ENCODE measurements at regions not wholly inside any gene's neighbourhood (a gene's known extent, or its start where the extent isn't known, plus 50 kb on each side); places are given as distances from the start of the nearest gene placed in this dataset.

- no peak for TF ChIP-seq TCF12 (IDR thresholded peaks at IDR 0.05; ENCODE audit: low read depth)
- TF ChIP-seq EP300 (IDR thresholded peaks at IDR 0.05; ENCODE audit: borderline replicate concordance), result no peak
- no peak for TF ChIP-seq REST (IDR thresholded peaks at IDR 0.05; ENCODE audit: low read depth)
- no peak for TF ChIP-seq TAF1 (IDR thresholded peaks at IDR 0.05; ENCODE audit: low read depth)
- no peak for TF ChIP-seq FOXM1 (IDR thresholded peaks at IDR 0.05; ENCODE audit: borderline replicate concordance, low read depth)
- no peak for TF ChIP-seq NFIC (IDR thresholded peaks at IDR 0.05)
- no peak for TF ChIP-seq RAD21 (IDR thresholded peaks at IDR 0.05; ENCODE audit: low read depth)
- no peak for TF ChIP-seq USF1 (IDR thresholded peaks at IDR 0.05)
- TF ChIP-seq EGR1 (IDR thresholded peaks at IDR 0.05), result no peak
Observed at GRCh38 chr1:82704966-82705365, 904.2 kb downstream of the ADGRL2 start.

Data from Ishikawa (cell line).